Endothelial cell of umbilical vein (primary cell): ENCODE measurements at regions not wholly inside any gene's neighbourhood (a gene's known extent, or its start where the extent isn't known, plus 50 kb on each side); places are given as distances from the start of the nearest gene placed in this dataset.

Experiments
- BruUV-seq: library from RNA; stranded (reverse); fragments of 400-500 nt; replicated peaks from 2 replicates; lab custom pipeline; 2021; lab: Mats Ljungman, UMichigan
- CTCF ChIA-PET: fragments of 300-600, 350-600 bp; sonication (Branson Sonifier 250); formaldehyde crosslinking; loops from one replicate; lab custom pipeline; 2021; ENCODE audit warnings: antibody characterized with exemption, inconsistent platforms; lab: Charles Lee
- POLR2A ChIA-PET: fragments of 300-600, 350-600 bp; sonication (Branson Sonifier 250); formaldehyde crosslinking; loops from one replicate; lab custom pipeline; 2021; ENCODE audit warnings: antibody characterized with exemption, inconsistent platforms; lab: Charles Lee
- DNase-seq: peaks from one replicate; pipeline ENCODE4 v3.0.0-alpha.2; 2011; ENCODE audit warnings: low read depth, low spot score
- FAIRE-seq: peaks from 2 replicates; lab custom pipeline; 2011; peaks lifted over from hg19 to GRCh38; lab: Jason Lieb, UNC
- H2AFZ ChIP-seq: 2 replicates; pipeline ENCODE4 v1.6.0; 2012; ENCODE audit warnings: low read depth, low read length, control low read depth, inconsistent platforms
- H3K27ac ChIP-seq: 2 replicates; pipeline ENCODE4 v1.5.1; 2011; ENCODE audit warnings: low read depth, mild to moderate bottlenecking, control low read depth, low read length, moderate library complexity; ENCODE audit not compliant: insufficient read depth
- H3K27me3 ChIP-seq, 2 experiments: 2 replicates each; pipeline versions ENCODE4 v1.6.0 to v1.6.1; 2011; ENCODE audit warnings: low read length in 2 of 2, mixed read lengths in 1 of 2; ENCODE audit not compliant: control insufficient read depth in 2 of 2, insufficient read depth in 2 of 2
- H3K36me3 ChIP-seq, 2 experiments: 2 replicates in 1 of 2; 3 replicates in 1 of 2; pipeline ENCODE4 v1.5.1; 2011; ENCODE audit warnings: low read length in 2 of 2, mild to moderate bottlenecking in 1 of 2, moderate library complexity in 1 of 2; ENCODE audit not compliant: control insufficient read depth in 2 of 2, insufficient read depth in 2 of 2; ENCODE audit errors: extremely low read depth in 1 of 2
- H3K4me1 ChIP-seq: 3 replicates; pipeline ENCODE4 v1.5.1; 2011; ENCODE audit warnings: mild to moderate bottlenecking, low read length; ENCODE audit not compliant: control insufficient read depth, insufficient read depth; ENCODE audit errors: extremely low read depth
- H3K4me2 ChIP-seq: 2 replicates; pipeline ENCODE4 v1.6.1; 2011; ENCODE audit warnings: low read length, control low read depth, mixed read lengths; ENCODE audit not compliant: insufficient read depth
- H3K4me3 ChIP-seq, 3 experiments: fragments of 200-600 bp in 1 of 3; sonication (generic), shearing (Covaris generic) in 1 of 3; replicated peaks in 1 of 3; 2 replicates each; pipeline ENCODE4 v1.5.1; 2011 to 2016; ENCODE audit warnings: control low read depth in 3 of 3, low read length in 3 of 3, mild to moderate bottlenecking in 2 of 3, inconsistent platforms in 1 of 3, low read depth in 1 of 3, moderate library complexity in 1 of 3; ENCODE audit not compliant: insufficient read depth in 1 of 3
- H3K79me2 ChIP-seq: 2 replicates; pipeline ENCODE4 v1.6.0; 2012; ENCODE audit warnings: low read length, inconsistent platforms; ENCODE audit not compliant: control insufficient read depth, insufficient read depth
- H3K9ac ChIP-seq: replicated peaks from 2 replicates; pipeline ENCODE3; 2011; ENCODE audit warnings: low read length, control low read depth; ENCODE audit not compliant: insufficient read depth; ENCODE audit errors: extremely low read depth
- H3K9me1 ChIP-seq: replicated peaks from 3 replicates; pipeline ENCODE4 v1.6.0; 2011; ENCODE audit warnings: mild to moderate bottlenecking, low read length; ENCODE audit not compliant: control insufficient read depth, insufficient read depth; ENCODE audit errors: extremely low read depth
- H3K9me3 ChIP-seq: replicated peaks from 2 replicates; pipeline ENCODE4 v1.5.1; 2012; ENCODE audit warnings: low read length, inconsistent platforms; ENCODE audit not compliant: control insufficient read depth, insufficient read depth
- H4K20me1 ChIP-seq: replicated peaks from 2 replicates; pipeline ENCODE3; 2011; ENCODE audit warnings: mild to moderate bottlenecking, low read length; ENCODE audit not compliant: control insufficient read depth, insufficient read depth; ENCODE audit errors: extremely low read depth
- CTCF ChIP-seq, 2 donors: IDR thresholded peaks; 1 replicate in 1 of 2; 2 replicates in 1 of 2; pipeline ENCODE4 v1.5.1; 2011; ENCODE audit warnings: low read length in 2 of 2, mild to moderate bottlenecking in 2 of 2, moderate library complexity in 2 of 2, control low read depth in 1 of 2, inconsistent platforms in 1 of 2, low read depth in 1 of 2; ENCODE audit not compliant: insufficient read depth in 1 of 2; ENCODE audit errors: extremely low read depth in 1 of 2
- EZH2 ChIP-seq: IDR thresholded peaks from 2 replicates; pipeline ENCODE4 v1.6.1; 2012; ENCODE audit warnings: borderline replicate concordance, low read depth, mild to moderate bottlenecking, moderate library complexity, low read length, inconsistent platforms; ENCODE audit not compliant: severe bottlenecking
- GATA2 ChIP-seq: IDR thresholded peaks from 2 replicates; pipeline ENCODE4 v1.7.0; 2011; ENCODE audit warnings: low read depth, mild to moderate bottlenecking, moderate library complexity, mixed read lengths, low read length; ENCODE audit not compliant: insufficient read length, insufficient read depth
- JUN ChIP-seq: IDR thresholded peaks from 2 replicates; pipeline ENCODE4 v1.6.1; 2011; ENCODE audit warnings: borderline replicate concordance, low read depth; ENCODE audit not compliant: insufficient read length, insufficient read depth
- MAX ChIP-seq: IDR thresholded peaks from 2 replicates; pipeline ENCODE4 v1.6.1; 2011; ENCODE audit not compliant: insufficient read depth, insufficient read length
- POLR2A ChIP-seq: IDR thresholded peaks from 2 replicates; pipeline ENCODE4 v1.6.1; 2012; ENCODE audit warnings: low read depth, mild to moderate bottlenecking, control low read depth, low read length
- POLR2AphosphoS5 ChIP-seq: IDR thresholded peaks from 2 replicates; pipeline ENCODE4 v1.6.1; 2012; ENCODE audit warnings: low read depth, mild to moderate bottlenecking, control low read depth, low read length, moderate library complexity; ENCODE audit not compliant: insufficient read depth
- dilution Hi-C: fragments of 300-500 bp; cut with MboI; formaldehyde crosslinking; loops from one replicate; pipeline ENCODE4 v1.15.0; 2019; ENCODE audit warnings: low sequenced_read_pairs; ENCODE audit not compliant: extremely low pct_ligation_motif_present
- intact Hi-C: fragments of 100-400 bp; cut with micrococcal nuclease; formaldehyde crosslinking; loops from one replicate; pipeline ENCODE4 v1.10.0; 2022

- Histone ChIP-seq H3K9me3 (no peaks in the 10 kb centered on the region), H3K27me3 (no peaks in the 10 kb centered on the region), H3K9ac (no peak overlapping the region), H4K20me1 (no peaks in the 10 kb centered on the region), H3K4me3 (no peak overlapping the region), H3K9me1 (no peaks in the 10 kb centered on the region), H3K36me3 (no peaks in the 10 kb centered on the region), H3K4me2 (no peak overlapping the region), H3K27ac (no peak overlapping the region), H3K79me2 (no peaks in the 10 kb centered on the region), H3K4me1 (no peaks in the 10 kb centered on the region), H2AFZ (no peak overlapping the region)
- DNase-seq (no peak), FAIRE-seq (no peak)
- POLR2A ChIA-PET: no interaction called here
- intact Hi-C loops (no loop called here), dilution Hi-C loops (no loop called here)
- CTCF ChIA-PET: no interaction called here
- no peak for TF ChIP-seq POLR2A
- TF ChIP-seq GATA2: no peak
- no peak for TF ChIP-seq POLR2AphosphoS5
- no peak for TF ChIP-seq JUN
- BruUV-seq: no TSS peak
Observed at GRCh38 chr6:95805699-95806098, 210.1 kb upstream of the FUT9 start.

GRCh38 chr6:95815389-95816056 lies 200.3 kb upstream of the FUT9 start:
- H4K20me1 ChIP-seq: no peaks in the 10 kb centered on the region
- peaks cover 6% of the 10 kb centered on the region for H3K9me3 ChIP-seq
- H3K4me1 ChIP-seq: no peaks in the 10 kb centered on the region
- H3K4me3 ChIP-seq: no peak overlapping the region
- no TSS peak for BruUV-seq
- H3K9ac ChIP-seq: no peak overlapping the region
- no peak for FAIRE-seq
- H3K36me3 ChIP-seq: no peaks in the 10 kb centered on the region
- no peak for DNase-seq
- POLR2A ChIA-PET: no interaction called here
- H3K27ac ChIP-seq: no peak overlapping the region
- no peaks in the 10 kb centered on the region for H3K79me2 ChIP-seq
- dilution Hi-C loops (no loop called here), intact Hi-C loops (no loop called here)
- TF ChIP-seq MAX: no peak
- TF ChIP-seq GATA2: no peak
- TF ChIP-seq EZH2: no peak
- TF ChIP-seq CTCF (IDR thresholded peaks at IDR 0.05; ENCODE audit: extremely low read depth in 1 of 2, insufficient read depth in 1 of 2, low read depth in 1 of 2, low read length in 2 of 2): no peak
- H3K9me1 ChIP-seq: no peaks in the 10 kb centered on the region
- no peaks in the 10 kb centered on the region for H3K27me3 ChIP-seq
- H3K4me2 ChIP-seq: no peak overlapping the region
- CTCF ChIA-PET: no interaction called here
- H2AFZ ChIP-seq: no peak overlapping the region
